ENCODE measurements at regions not wholly inside any gene's neighbourhood (a gene's known extent, or its start where the extent isn't known, plus 50 kb on each side); places are given as distances from the start of the nearest gene placed in this dataset.

- TF ChIP-seq CTCF (IDR thresholded peaks at IDR 0.05) (no peak), POLR2A (IDR thresholded peaks at IDR 0.05) (no peak), EP300 (IDR thresholded peaks at IDR 0.05) (no peak)
Observed at GRCh38 chr2:3005859-3006501, 371.6 kb downstream of the EIPR1 start.

Measured in suprapubic skin (tissue), 3 donors.